ENCODE measurements at regions not wholly inside any gene's neighbourhood (a gene's known extent, or its start where the extent isn't known, plus 50 kb on each side); places are given as distances from the start of the nearest gene placed in this dataset.
"Not testable (repeated sequence)": the region's sequence is repeated elsewhere in the genome, so short reads cannot be mapped to it uniquely, and the experiment has no call there.

- no peak for TF ChIP-seq OSR1 (CRISPR knock-in tag; IDR thresholded peaks at IDR 0.05)
- TF ChIP-seq ESRRG (CRISPR knock-in tag; IDR thresholded peaks at IDR 0.05), result no peak
- TF ChIP-seq ISL1 (CRISPR knock-in tag; IDR thresholded peaks at IDR 0.05), result no peak
- TF ChIP-seq ZFP3 (CRISPR knock-in tag; IDR thresholded peaks at IDR 0.05), result no peak
- TF ChIP-seq ZNF8 (CRISPR knock-in tag; IDR thresholded peaks at IDR 0.05), result no peak
- TF ChIP-seq ZNF565 (CRISPR knock-in tag; conservative IDR thresholded peaks at IDR 0.05; ENCODE audit: low read depth), result no peak
- TF ChIP-seq TSHZ2 (CRISPR knock-in tag; IDR thresholded peaks at IDR 0.05), result no peak
- TF ChIP-seq SNAI2 (CRISPR knock-in tag; IDR thresholded peaks at IDR 0.05), result no peak
- no peak for TF ChIP-seq ZFP30 (CRISPR knock-in tag; IDR thresholded peaks at IDR 0.05)
- no peak for TF ChIP-seq ZNF70 (CRISPR knock-in tag; IDR thresholded peaks at IDR 0.05)
- TF ChIP-seq PPARA (CRISPR knock-in tag; IDR thresholded peaks at IDR 0.05; ENCODE audit: borderline replicate concordance), result no peak
- ATAC-seq, result no peak
Measured at GRCh38 chr1:191520345-191520744, 637.9 kb upstream of the RGS18 start.

- ATAC-seq, result not testable (repeated sequence)
Measured at GRCh38 chr1:191525944-191526343, 632.3 kb upstream of the RGS18 start.

- ATAC-seq, result no peak
- TF ChIP-seq ZC3H10 (CRISPR knock-in tag; IDR thresholded peaks at IDR 0.05), result no peak
- TF ChIP-seq TCF4 (CRISPR knock-in tag; IDR thresholded peaks at IDR 0.05; ENCODE audit: borderline replicate concordance), result no peak
- TF ChIP-seq TOX (CRISPR knock-in tag; IDR thresholded peaks at IDR 0.05; ENCODE audit: borderline replicate concordance), result no peak
- TF ChIP-seq CSDC2 (CRISPR knock-in tag; IDR thresholded peaks at IDR 0.05), result no peak
- no peak for TF ChIP-seq ZFP3 (CRISPR knock-in tag; IDR thresholded peaks at IDR 0.05)
- TF ChIP-seq SNAI2 (CRISPR knock-in tag; IDR thresholded peaks at IDR 0.05), result no peak
- TF ChIP-seq TSHZ2 (CRISPR knock-in tag; IDR thresholded peaks at IDR 0.05), result no peak
Measured at GRCh38 chr1:191528275-191528674, 630.0 kb upstream of the RGS18 start.

GRCh38 chr1:191530928-191531327 is 627.3 kb upstream of the RGS18 start:
- no peak for ATAC-seq
- TF ChIP-seq TSHZ2 (CRISPR knock-in tag; IDR thresholded peaks at IDR 0.05) (no peak), TOX (CRISPR knock-in tag; IDR thresholded peaks at IDR 0.05; ENCODE audit: borderline replicate concordance) (no peak), CSRNP3 (CRISPR knock-in tag; IDR thresholded peaks at IDR 0.05) (no peak), SNAI2 (CRISPR knock-in tag; IDR thresholded peaks at IDR 0.05) (no peak), BACH2 (CRISPR knock-in tag; IDR thresholded peaks at IDR 0.05; ENCODE audit: borderline replicate concordance) (no peak), ZNF70 (CRISPR knock-in tag; IDR thresholded peaks at IDR 0.05) (no peak), ESRRG (CRISPR knock-in tag; IDR thresholded peaks at IDR 0.05) (no peak)

Data from SK-N-SH treated with all-trans-retinoic acid at 6 μM for 48 hours (cell line).